ENCODE measurements at regions not wholly inside any gene's neighbourhood (a gene's known extent, or its start where the extent isn't known, plus 50 kb on each side); places are given as distances from the start of the nearest gene placed in this dataset.

- TF ChIP-seq REST (IDR thresholded peaks at IDR 0.05; ENCODE audit: unreplicated experiment) (no peak), CREB1 (CRISPR knock-in tag; IDR thresholded peaks at IDR 0.05; ENCODE audit: low read depth) (no peak), STAT1 (IDR thresholded peaks at IDR 0.05; ENCODE audit: unreplicated experiment) (no peak), ZNF114 (CRISPR knock-in tag; IDR thresholded peaks at IDR 0.05) (no peak), ETS1 (IDR thresholded peaks at IDR 0.05) (no peak), NANOG (IDR thresholded peaks at IDR 0.05; ENCODE audit: borderline replicate concordance) (no peak)
These were observed 380.0 kb downstream of the NR2F1-AS1 start (continued) for GRCh38 chr5:93201061-93201460.

- H3K9me3 Mint-ChIP-seq = no peaks in the 10 kb centered on the region
- TF ChIP-seq REST (IDR thresholded peaks at IDR 0.05; ENCODE audit: unreplicated experiment) = no peak
- no peak for TF ChIP-seq ETS1 (IDR thresholded peaks at IDR 0.05)
- no peak for TF ChIP-seq CREB1 (CRISPR knock-in tag; IDR thresholded peaks at IDR 0.05; ENCODE audit: low read depth)
- no peak for TF ChIP-seq JUNB (IDR thresholded peaks at IDR 0.05; ENCODE audit: unreplicated experiment)
- TF ChIP-seq NANOG (IDR thresholded peaks at IDR 0.05; ENCODE audit: borderline replicate concordance) = no peak
- TF ChIP-seq ZNF114 (CRISPR knock-in tag; IDR thresholded peaks at IDR 0.05) = no peak
- no peak for TF ChIP-seq ZNF331 (CRISPR knock-in tag; IDR thresholded peaks at IDR 0.05; ENCODE audit: low read depth)
- TF ChIP-seq EZH2phosphoT487 (IDR thresholded peaks at IDR 0.05; ENCODE audit: unreplicated experiment) = no peak
- no peak for TF ChIP-seq POLR2AphosphoS5 (IDR thresholded peaks at IDR 0.05; ENCODE audit: low read depth)
These were observed 384.0 kb downstream of the NR2F1-AS1 start for GRCh38 chr5:93196986-93197385.

More at GRCh38 chr5:93196986-93197385, 384.0 kb downstream of the NR2F1-AS1 start:
- Histone ChIP-seq H3K4me2 (no peak overlapping the region), H3F3A (replicated peaks; ENCODE audit: low read depth) (no peaks in the 10 kb centered on the region), H2AFZ (no peak overlapping the region), H4K20me1 (replicated peaks; ENCODE audit: insufficient read depth) (no peaks in the 10 kb centered on the region), H3K4me3 (no peak overlapping the region), H3K79me2 (replicated peaks; ENCODE audit: insufficient read depth) (no peaks in the 10 kb centered on the region), H3K36me3 (ENCODE audit: insufficient read depth) (no peaks in the 10 kb centered on the region), H3K4me1 (ENCODE audit: insufficient read depth) (no peaks in the 10 kb centered on the region), H3K27ac (ENCODE audit: low read depth) (no peak overlapping the region), H3K27me3 (ENCODE audit: insufficient read depth) (no peaks in the 10 kb centered on the region), H3K9me2 (ENCODE audit: insufficient read depth) (no peaks in the 10 kb centered on the region)
- H3K27me3 Mint-ChIP-seq (ENCODE audit: insufficient read depth, low read depth, poor library complexity) = peaks cover 5% of the 10 kb centered on the region
- DNase-seq (ENCODE audit: low spot score) (no peak), ATAC-seq (no peak)
- H3K27ac Mint-ChIP-seq = no peak overlapping the region
- no peaks in the 10 kb centered on the region for H3K4me1 Mint-ChIP-seq
- no peaks in the 10 kb centered on the region for H3K36me3 Mint-ChIP-seq (ENCODE audit: low read depth)
- no peak overlapping the region for H3K4me3 Mint-ChIP-seq

Measured in GM23338 (cell line).